ENCODE measurements at regions not wholly inside any gene's neighbourhood (a gene's known extent, or its start where the extent isn't known, plus 50 kb on each side); places are given as distances from the start of the nearest gene placed in this dataset.

GRCh38 chr1:218079347-218079746 lies 205.7 kb upstream of the RRP15 start:
- no peak for ATAC-seq
- TF ChIP-seq ZC3H10 (CRISPR knock-in tag; IDR thresholded peaks at IDR 0.05) (no peak), TSHZ2 (CRISPR knock-in tag; IDR thresholded peaks at IDR 0.05) (no peak), RARB (CRISPR knock-in tag; IDR thresholded peaks at IDR 0.05) (no peak), OSR1 (CRISPR knock-in tag; IDR thresholded peaks at IDR 0.05) (no peak), ZNF70 (CRISPR knock-in tag; IDR thresholded peaks at IDR 0.05) (no peak), SNAI2 (CRISPR knock-in tag; IDR thresholded peaks at IDR 0.05) (no peak), POU6F1 (CRISPR knock-in tag; IDR thresholded peaks at IDR 0.05; ENCODE audit: borderline replicate concordance, low read depth) (no peak), CSRNP3 (CRISPR knock-in tag; IDR thresholded peaks at IDR 0.05) (no peak), CSDC2 (CRISPR knock-in tag; IDR thresholded peaks at IDR 0.05) (no peak), ISL1 (CRISPR knock-in tag; IDR thresholded peaks at IDR 0.05) (no peak), PPARA (CRISPR knock-in tag; IDR thresholded peaks at IDR 0.05; ENCODE audit: borderline replicate concordance) (no peak), CREB5 (CRISPR knock-in tag; IDR thresholded peaks at IDR 0.05; ENCODE audit: low read depth) (no peak), PATZ1 (CRISPR knock-in tag; IDR thresholded peaks at IDR 0.05; ENCODE audit: borderline replicate concordance) (no peak), ZFP3 (CRISPR knock-in tag; IDR thresholded peaks at IDR 0.05) (no peak), ZFP30 (CRISPR knock-in tag; IDR thresholded peaks at IDR 0.05) (no peak), ESRRG (CRISPR knock-in tag; IDR thresholded peaks at IDR 0.05) (no peak), GLIS3 (CRISPR knock-in tag; IDR thresholded peaks at IDR 0.05) (no peak)

- no peak for ATAC-seq
- TF ChIP-seq TCF4 (CRISPR knock-in tag; IDR thresholded peaks at IDR 0.05; ENCODE audit: borderline replicate concordance): no peak
- TF ChIP-seq PATZ1 (CRISPR knock-in tag; IDR thresholded peaks at IDR 0.05; ENCODE audit: borderline replicate concordance): no peak
- no peak for TF ChIP-seq BACH2 (CRISPR knock-in tag; IDR thresholded peaks at IDR 0.05; ENCODE audit: borderline replicate concordance)
- TF ChIP-seq POU6F1 (CRISPR knock-in tag; IDR thresholded peaks at IDR 0.05; ENCODE audit: borderline replicate concordance, low read depth): no peak
- no peak for TF ChIP-seq TSHZ2 (CRISPR knock-in tag; IDR thresholded peaks at IDR 0.05)
- TF ChIP-seq PPARA (CRISPR knock-in tag; IDR thresholded peaks at IDR 0.05; ENCODE audit: borderline replicate concordance): no peak
- TF ChIP-seq ZNF70 (CRISPR knock-in tag; IDR thresholded peaks at IDR 0.05): no peak
- no peak for TF ChIP-seq CSDC2 (CRISPR knock-in tag; IDR thresholded peaks at IDR 0.05)
- no peak for TF ChIP-seq SNAI2 (CRISPR knock-in tag; IDR thresholded peaks at IDR 0.05)
- no peak for TF ChIP-seq ZFP30 (CRISPR knock-in tag; IDR thresholded peaks at IDR 0.05)
- no peak for TF ChIP-seq RARB (CRISPR knock-in tag; IDR thresholded peaks at IDR 0.05)
- TF ChIP-seq CSRNP3 (CRISPR knock-in tag; IDR thresholded peaks at IDR 0.05): no peak
- no peak for TF ChIP-seq ZNF565 (CRISPR knock-in tag; conservative IDR thresholded peaks at IDR 0.05; ENCODE audit: low read depth)
- TF ChIP-seq ISL1 (CRISPR knock-in tag; IDR thresholded peaks at IDR 0.05): no peak
These were observed 205.3 kb upstream of the RRP15 start for GRCh38 chr1:218079820-218080219.

Data from SK-N-SH treated with all-trans-retinoic acid at 6 μM for 48 hours (cell line).